H1 (cell line): ENCODE measurements at regions not wholly inside any gene's neighbourhood (a gene's known extent, or its start where the extent isn't known, plus 50 kb on each side); places are given as distances from the start of the nearest gene placed in this dataset.

Experiments
- CTCF ChIA-PET: fragments of 300-600 bp; sonication (Branson Sonifier 250); formaldehyde crosslinking; loops from one replicate; lab custom pipeline; 2021; ENCODE audit not compliant: partially characterized antibody; lab: Charles Lee
- POLR2A ChIA-PET: fragments of 300-600 bp; sonication (Branson Sonifier 250); formaldehyde crosslinking; loops from one replicate; lab custom pipeline; 2021; ENCODE audit warnings: inconsistent platforms; ENCODE audit not compliant: partially characterized antibody; lab: Charles Lee
- DNase-seq, 2 experiments: peaks; one replicate each; pipeline versions ENCODE4 v3.0.0 to v3.0.0-alpha.2; 2010 to 2022; ENCODE audit warnings: low spot score in 2 of 2, low read depth in 1 of 2, mixed read lengths in 1 of 2
- FAIRE-seq: peaks from 2 replicates; lab custom pipeline; 2011; peaks lifted over from hg19 to GRCh38; lab: Jason Lieb, UNC
- H2AFZ ChIP-seq: 2 replicates; pipeline ENCODE4 v1.8.1; 2012; ENCODE audit warnings: low read length, inconsistent platforms
- H2AK5ac ChIP-seq: 2 replicates; pipeline ENCODE4 v1.6.1; 2013; ENCODE audit warnings: low read depth, low read length
- H2BK120ac ChIP-seq: replicated peaks from 2 replicates; pipeline ENCODE3; 2013; ENCODE audit warnings: low read depth, low read length, inconsistent platforms
- H2BK12ac ChIP-seq: 2 replicates; pipeline ENCODE4 v1.6.1; 2013; ENCODE audit warnings: low read depth, low read length
- H2BK15ac ChIP-seq: 2 replicates; pipeline ENCODE4 v1.6.1; 2013; ENCODE audit warnings: low read length
- H2BK20ac ChIP-seq: 2 replicates; pipeline ENCODE4 v1.6.1; 2013; ENCODE audit warnings: low read length
- H2BK5ac ChIP-seq: 2 replicates; pipeline ENCODE4 v1.6.1; 2013; ENCODE audit warnings: low read depth, low read length
- H3K14ac ChIP-seq: 2 replicates; pipeline ENCODE4 v1.6.1; 2013; ENCODE audit warnings: inconsistent platforms; ENCODE audit not compliant: insufficient read length
- H3K18ac ChIP-seq: 2 replicates; pipeline ENCODE4 v1.6.1; 2013; ENCODE audit warnings: low read length; ENCODE audit errors: extremely low read depth
- H3K23ac ChIP-seq: 2 replicates; pipeline ENCODE4 v1.6.1; 2013; ENCODE audit warnings: inconsistent platforms; ENCODE audit not compliant: insufficient read length
- H3K23me2 ChIP-seq: 2 replicates; pipeline ENCODE4 v1.6.1; 2013; ENCODE audit warnings: low read depth, low read length
- H3K27ac ChIP-seq: 2 replicates; pipeline ENCODE4 v1.6.1; 2011; ENCODE audit warnings: low read depth, low read length, inconsistent platforms
- H3K27me3 ChIP-seq, 4 experiments: replicated peaks in 1 of 4; 1 replicate in 1 of 4; 2 replicates in 3 of 4; pipeline versions ENCODE4 v1.6.1 to v1.8.1; 2011 to 2013; ENCODE audit warnings: low read length in 3 of 4, mild to moderate bottlenecking in 3 of 4, inconsistent platforms in 2 of 4, mixed read lengths in 2 of 4, moderate library complexity in 1 of 4; ENCODE audit not compliant: control insufficient read depth in 3 of 4, insufficient read depth in 3 of 4; ENCODE audit errors: extremely low read depth in 1 of 4
- H3K36me3 ChIP-seq, 4 experiments: 2 replicates each; pipeline versions ENCODE4 v1.6.1 to v1.8.1; 2011 to 2013; ENCODE audit warnings: mild to moderate bottlenecking in 4 of 4, low read length in 3 of 4, moderate library complexity in 2 of 4, control low read depth in 1 of 4, inconsistent platforms in 1 of 4; ENCODE audit not compliant: insufficient read depth in 4 of 4, control insufficient read depth in 2 of 4
- H3K4ac ChIP-seq: replicated peaks from 2 replicates; pipeline ENCODE3; 2013; ENCODE audit warnings: low read length, low read depth, mixed read lengths, inconsistent platforms; ENCODE audit not compliant: insufficient read length
- H3K4me1 ChIP-seq, 4 experiments: replicated peaks in 1 of 4; 1 replicate in 1 of 4; 2 replicates in 3 of 4; pipeline versions ENCODE4 v1.6.1 to v1.8.1; 2011 to 2013; ENCODE audit warnings: low read length in 3 of 4, inconsistent platforms in 2 of 4, mixed read lengths in 1 of 4; ENCODE audit not compliant: insufficient read depth in 4 of 4, control insufficient read depth in 3 of 4
- H3K4me2 ChIP-seq, 2 experiments: 2 replicates each; pipeline versions ENCODE4 v1.6.1 to v1.8.1; 2011 to 2013; ENCODE audit warnings: low read depth in 2 of 2, low read length in 2 of 2, control low read depth in 1 of 2, inconsistent platforms in 1 of 2, mild to moderate bottlenecking in 1 of 2; ENCODE audit not compliant: insufficient read depth in 1 of 2
- H3K4me3 ChIP-seq, 4 experiments: fragments of 200-600, 300-600 bp in 1 of 4; sonication (generic), shearing (Covaris generic), sonication (Bioruptor Twin) in 1 of 4; 2 replicates each; pipeline versions ENCODE4 v1.5.1 to v1.8.1; 2011 to 2016; ENCODE audit warnings: low read length in 4 of 4, low read depth in 3 of 4, control low read depth in 2 of 4, inconsistent platforms in 2 of 4, mild to moderate bottlenecking in 2 of 4, mixed read lengths in 1 of 4, moderate library complexity in 1 of 4; ENCODE audit not compliant: insufficient read depth in 2 of 4; ENCODE audit errors: extremely low read depth in 1 of 4
- H3K56ac ChIP-seq: replicated peaks from 2 replicates; pipeline ENCODE3; 2013; ENCODE audit warnings: low read depth, mild to moderate bottlenecking, mixed read lengths, low read length, inconsistent platforms; ENCODE audit not compliant: insufficient read length
- H3K79me1 ChIP-seq: 2 replicates; pipeline ENCODE4 v1.6.1; 2013; ENCODE audit warnings: low read depth, low read length, control low read depth
- H3K79me2 ChIP-seq, 2 experiments: 2 replicates each; pipeline versions ENCODE4 v1.6.1 to v1.8.1; 2012 to 2013; ENCODE audit warnings: low read length in 2 of 2, mild to moderate bottlenecking in 2 of 2, inconsistent platforms in 1 of 2; ENCODE audit not compliant: insufficient read depth in 2 of 2, control insufficient read depth in 1 of 2
- H3K9ac ChIP-seq, 4 experiments: replicated peaks in 1 of 4; 1 replicate in 1 of 4; 2 replicates in 3 of 4; pipeline versions ENCODE4 v1.6.1 to v1.8.1; 2011 to 2013; ENCODE audit warnings: low read depth in 3 of 4, low read length in 3 of 4, control low read depth in 2 of 4, mild to moderate bottlenecking in 2 of 4, moderate library complexity in 2 of 4, inconsistent platforms in 1 of 4; ENCODE audit errors: extremely low read depth in 1 of 4
- H3K9me3 ChIP-seq, 2 experiments: 2 replicates each; pipeline versions ENCODE4 v1.6.1 to v1.8.1; 2012 to 2013; ENCODE audit warnings: mild to moderate bottlenecking in 2 of 2, moderate library complexity in 2 of 2, control low read depth in 1 of 2, inconsistent platforms in 1 of 2, low read depth in 1 of 2, low read length in 1 of 2, mixed read lengths in 1 of 2; ENCODE audit not compliant: insufficient read depth in 2 of 2
- H4K20me1 ChIP-seq, 2 experiments: replicated peaks in 1 of 2; 2 replicates each; pipeline versions ENCODE3 to v1.8.1; 2011 to 2013; ENCODE audit warnings: inconsistent platforms in 2 of 2, low read length in 2 of 2, mild to moderate bottlenecking in 1 of 2; ENCODE audit not compliant: insufficient read depth in 2 of 2, control insufficient read depth in 1 of 2
- H4K5ac ChIP-seq: 2 replicates; pipeline ENCODE4 v1.6.1; 2013; ENCODE audit warnings: low read length, low read depth, mixed read lengths, inconsistent platforms; ENCODE audit not compliant: insufficient read length
- H4K8ac ChIP-seq: 2 replicates; pipeline ENCODE4 v1.8.0; 2013; ENCODE audit warnings: mild to moderate bottlenecking, moderate library complexity, low read length, inconsistent platforms; ENCODE audit not compliant: insufficient read depth; ENCODE audit errors: extremely low read depth
- H4K91ac ChIP-seq: replicated peaks from 2 replicates; pipeline ENCODE3; 2013; ENCODE audit warnings: low read length, mixed read lengths, inconsistent platforms; ENCODE audit not compliant: insufficient read length
- CREB1 ChIP-seq: IDR thresholded peaks from 2 replicates; pipeline ENCODE4 v1.6.1; 2012; ENCODE audit warnings: inconsistent platforms
- CTBP2 ChIP-seq: IDR thresholded peaks from 2 replicates; pipeline ENCODE4 v1.7.0; 2011; ENCODE audit warnings: borderline replicate concordance, mild to moderate bottlenecking, moderate library complexity, mixed read lengths, low read length; ENCODE audit not compliant: insufficient read depth, insufficient read length
- EP300 ChIP-seq, 2 experiments: IDR thresholded peaks; 1 replicate in 1 of 2; 2 replicates in 1 of 2; pipeline ENCODE4 v1.6.1; 2011 to 2012; ENCODE audit warnings: low read depth in 2 of 2, low read length in 2 of 2, mild to moderate bottlenecking in 2 of 2, borderline replicate concordance in 1 of 2, inconsistent platforms in 1 of 2, moderate library complexity in 1 of 2
- GTF2F1 ChIP-seq: IDR thresholded peaks from 2 replicates; pipeline ENCODE4 v1.6.1; 2012; ENCODE audit warnings: low read depth, low read length, improper control_type of control experiment, borderline replicate concordance
- HDAC6 ChIP-seq: IDR thresholded peaks from one replicate; pipeline ENCODE4 v1.7.1; 2012; ENCODE audit warnings: low read depth, mild to moderate bottlenecking, inconsistent platforms, low read length, moderate library complexity
- POLR2A ChIP-seq, 2 experiments: IDR thresholded peaks; 1 replicate in 1 of 2; 2 replicates in 1 of 2; pipeline ENCODE4 v1.6.1; 2011; ENCODE audit warnings: low read depth in 2 of 2, low read length in 2 of 2, mild to moderate bottlenecking in 2 of 2; ENCODE audit errors: control extremely low read depth in 1 of 2
- RNF2 ChIP-seq: fragments of 200-900, 300-1000 bp; sonication (generic); IDR thresholded peaks from 2 replicates; pipeline ENCODE4 v1.7.1; 2016; ENCODE audit warnings: borderline replicate concordance, low read depth, mild to moderate bottlenecking, antibody characterized with exemption, low read length; ENCODE audit not compliant: poor library complexity, severe bottlenecking; ENCODE audit errors: missing control alignments
- SIRT6 ChIP-seq: IDR thresholded peaks from one replicate; pipeline ENCODE4 v1.7.1; 2012; ENCODE audit warnings: low read length, inconsistent platforms
- TCF12 ChIP-seq: IDR thresholded peaks from 2 replicates; pipeline ENCODE4 v1.6.1; 2011; ENCODE audit warnings: low read depth, mild to moderate bottlenecking, low read length
- WGBS, 2 experiments: shearing (Covaris generic) in 1 of 2; methylation state at CpG; one replicate each; pipeline versions ENCODE4 v1.1.6 to v1.1.7; 2013 to 2015; ENCODE audit warnings: low lambda C conversion rate in 2 of 2, mixed read lengths in 2 of 2, inconsistent platforms in 1 of 2, low coverage in 1 of 2, missing lambda C conversion rate in 1 of 2; ENCODE audit not compliant: insufficient replicate concordance in 2 of 2, insufficient coverage in 1 of 2, insufficient read length in 1 of 2; ENCODE audit errors: extremely low coverage in 1 of 2, missing lambda C conversion rate in 1 of 2; 5-methylcytosine and 5-hydroxymethylcytosine counted together

DNA sequence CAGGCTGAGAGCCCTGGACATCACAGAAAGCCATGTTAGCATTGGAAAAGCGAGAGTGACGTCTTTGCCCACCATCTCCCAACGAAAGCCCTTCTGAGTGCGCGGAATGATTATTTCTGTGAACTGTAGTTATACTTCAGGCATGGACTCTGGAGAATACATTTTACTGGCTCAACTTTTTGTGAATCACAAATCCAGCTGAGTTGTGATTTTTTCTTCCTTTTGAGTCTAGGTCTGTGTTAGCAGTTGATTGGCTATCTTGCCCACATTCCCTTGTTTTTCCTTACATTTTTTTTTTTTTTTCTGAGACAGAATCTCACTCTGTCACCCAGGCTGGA, 183.1 kb downstream of the INO80D start:
- Histone ChIP-seq H4K5ac (no peak overlapping the region), H2BK15ac (no peak overlapping the region), H3K9ac (no peak overlapping the region), H2BK12ac (no peak overlapping the region), H3K14ac (no peak overlapping the region)
- POLR2A ChIA-PET: no interaction called here
- TF ChIP-seq TCF12: no peak
- TF ChIP-seq CREB1: no peak
- no peak for TF ChIP-seq POLR2A (IDR thresholded peaks at IDR 0.05; ENCODE audit: control extremely low read depth in 1 of 2, low read depth in 2 of 2, low read length in 2 of 2)
- TF ChIP-seq HDAC6: no peak
- no peak for TF ChIP-seq CTBP2
- TF ChIP-seq SIRT6: no peak
- TF ChIP-seq EP300 (IDR thresholded peaks at IDR 0.05; ENCODE audit: borderline replicate concordance in 1 of 2, low read depth in 2 of 2, low read length in 2 of 2): no peak
- no peak for TF ChIP-seq GTF2F1
- TF ChIP-seq RNF2: no peak
- TF ChIP-seq, all 59 proteins: peak for 0
- Histone ChIP-seq H4K91ac (no peak overlapping the region), H3K23ac (no peak overlapping the region), H2BK120ac (no peak overlapping the region), H3K4me1 (no peaks in the 10 kb centered on the region), H2BK5ac (no peak overlapping the region), H4K8ac (no peak overlapping the region), H3K56ac (no peak overlapping the region), H2AK5ac (no peak overlapping the region), H3K9me3 (no peaks in the 10 kb centered on the region), H3K18ac (no peak overlapping the region), H2BK20ac (no peak overlapping the region), H3K79me1 (no peaks in the 10 kb centered on the region), H3K4me3 (no peak overlapping the region), H3K4me2 (no peak overlapping the region), H3K23me2 (no peaks in the 10 kb centered on the region), H3K27ac (no peak overlapping the region), H4K20me1 (no peaks in the 10 kb centered on the region), H3K79me2 (no peaks in the 10 kb centered on the region), H3K36me3 (no peaks in the 10 kb centered on the region), H3K4ac (no peak overlapping the region), H2AFZ (no peak overlapping the region), H3K27me3 (no peaks in the 10 kb centered on the region)
- FAIRE-seq (no peak), DNase-seq (no peak)
- WGBS, 2 experiments: 57% methylated on average over 5 of the region's 5 CpGs; no CpG with 5 or more reads in 1 of the 2 experiments
- CTCF ChIA-PET: interaction anchor here (0.6 to 8.2 kb wide), 10 partner anchors 11 to 47 kb away, joined by 3 to 83 read pairs (median 6); no protein-coding TSS in a partner anchor
